Endothelial cell of umbilical vein (primary cell): ENCODE measurements at regions not wholly inside any gene's neighbourhood (a gene's known extent, or its start where the extent isn't known, plus 50 kb on each side); places are given as distances from the start of the nearest gene placed in this dataset.

ENCODE experiments used
- BruUV-seq: library from RNA; stranded (reverse); fragments of 400-500 nt; replicated peaks from 2 replicates; lab custom pipeline; 2021; lab: Mats Ljungman, UMichigan
- CTCF ChIA-PET: fragments of 300-600, 350-600 bp; sonication (Branson Sonifier 250); formaldehyde crosslinking; loops from one replicate; lab custom pipeline; 2021; ENCODE audit warnings: antibody characterized with exemption, inconsistent platforms; lab: Charles Lee
- POLR2A ChIA-PET: fragments of 300-600, 350-600 bp; sonication (Branson Sonifier 250); formaldehyde crosslinking; loops from one replicate; lab custom pipeline; 2021; ENCODE audit warnings: antibody characterized with exemption, inconsistent platforms; lab: Charles Lee
- DNase-seq: peaks from one replicate; pipeline ENCODE4 v3.0.0-alpha.2; 2011; ENCODE audit warnings: low read depth, low spot score
- FAIRE-seq: peaks from 2 replicates; lab custom pipeline; 2011; peaks lifted over from hg19 to GRCh38; lab: Jason Lieb, UNC
- H2AFZ ChIP-seq: 2 replicates; pipeline ENCODE4 v1.6.0; 2012; ENCODE audit warnings: low read depth, low read length, control low read depth, inconsistent platforms
- H3K27ac ChIP-seq: 2 replicates; pipeline ENCODE4 v1.5.1; 2011; ENCODE audit warnings: low read depth, mild to moderate bottlenecking, control low read depth, low read length, moderate library complexity; ENCODE audit not compliant: insufficient read depth
- H3K27me3 ChIP-seq, 2 experiments: 2 replicates each; pipeline versions ENCODE4 v1.6.0 to v1.6.1; 2011; ENCODE audit warnings: low read length in 2 of 2, mixed read lengths in 1 of 2; ENCODE audit not compliant: control insufficient read depth in 2 of 2, insufficient read depth in 2 of 2
- H3K36me3 ChIP-seq, 2 experiments: 2 replicates in 1 of 2; 3 replicates in 1 of 2; pipeline ENCODE4 v1.5.1; 2011; ENCODE audit warnings: low read length in 2 of 2, mild to moderate bottlenecking in 1 of 2, moderate library complexity in 1 of 2; ENCODE audit not compliant: control insufficient read depth in 2 of 2, insufficient read depth in 2 of 2; ENCODE audit errors: extremely low read depth in 1 of 2
- H3K4me1 ChIP-seq: 3 replicates; pipeline ENCODE4 v1.5.1; 2011; ENCODE audit warnings: mild to moderate bottlenecking, low read length; ENCODE audit not compliant: control insufficient read depth, insufficient read depth; ENCODE audit errors: extremely low read depth
- H3K4me2 ChIP-seq: 2 replicates; pipeline ENCODE4 v1.6.1; 2011; ENCODE audit warnings: low read length, control low read depth, mixed read lengths; ENCODE audit not compliant: insufficient read depth
- H3K4me3 ChIP-seq, 3 experiments: fragments of 200-600 bp in 1 of 3; sonication (generic), shearing (Covaris generic) in 1 of 3; replicated peaks in 1 of 3; 2 replicates each; pipeline ENCODE4 v1.5.1; 2011 to 2016; ENCODE audit warnings: control low read depth in 3 of 3, low read length in 3 of 3, mild to moderate bottlenecking in 2 of 3, inconsistent platforms in 1 of 3, low read depth in 1 of 3, moderate library complexity in 1 of 3; ENCODE audit not compliant: insufficient read depth in 1 of 3
- H3K79me2 ChIP-seq: 2 replicates; pipeline ENCODE4 v1.6.0; 2012; ENCODE audit warnings: low read length, inconsistent platforms; ENCODE audit not compliant: control insufficient read depth, insufficient read depth
- H3K9ac ChIP-seq: replicated peaks from 2 replicates; pipeline ENCODE3; 2011; ENCODE audit warnings: low read length, control low read depth; ENCODE audit not compliant: insufficient read depth; ENCODE audit errors: extremely low read depth
- H3K9me1 ChIP-seq: replicated peaks from 3 replicates; pipeline ENCODE4 v1.6.0; 2011; ENCODE audit warnings: mild to moderate bottlenecking, low read length; ENCODE audit not compliant: control insufficient read depth, insufficient read depth; ENCODE audit errors: extremely low read depth
- H3K9me3 ChIP-seq: replicated peaks from 2 replicates; pipeline ENCODE4 v1.5.1; 2012; ENCODE audit warnings: low read length, inconsistent platforms; ENCODE audit not compliant: control insufficient read depth, insufficient read depth
- H4K20me1 ChIP-seq: replicated peaks from 2 replicates; pipeline ENCODE3; 2011; ENCODE audit warnings: mild to moderate bottlenecking, low read length; ENCODE audit not compliant: control insufficient read depth, insufficient read depth; ENCODE audit errors: extremely low read depth
- CTCF ChIP-seq, 2 donors: IDR thresholded peaks; 1 replicate in 1 of 2; 2 replicates in 1 of 2; pipeline ENCODE4 v1.5.1; 2011; ENCODE audit warnings: low read length in 2 of 2, mild to moderate bottlenecking in 2 of 2, moderate library complexity in 2 of 2, control low read depth in 1 of 2, inconsistent platforms in 1 of 2, low read depth in 1 of 2; ENCODE audit not compliant: insufficient read depth in 1 of 2; ENCODE audit errors: extremely low read depth in 1 of 2
- EZH2 ChIP-seq: IDR thresholded peaks from 2 replicates; pipeline ENCODE4 v1.6.1; 2012; ENCODE audit warnings: borderline replicate concordance, low read depth, mild to moderate bottlenecking, moderate library complexity, low read length, inconsistent platforms; ENCODE audit not compliant: severe bottlenecking
- FOS ChIP-seq: IDR thresholded peaks from 2 replicates; pipeline ENCODE4 v1.6.1; 2011; ENCODE audit warnings: mild to moderate bottlenecking, low read length, moderate library complexity, borderline replicate concordance; ENCODE audit not compliant: insufficient read depth
- GATA2 ChIP-seq: IDR thresholded peaks from 2 replicates; pipeline ENCODE4 v1.7.0; 2011; ENCODE audit warnings: low read depth, mild to moderate bottlenecking, moderate library complexity, mixed read lengths, low read length; ENCODE audit not compliant: insufficient read length, insufficient read depth
- JUN ChIP-seq: IDR thresholded peaks from 2 replicates; pipeline ENCODE4 v1.6.1; 2011; ENCODE audit warnings: borderline replicate concordance, low read depth; ENCODE audit not compliant: insufficient read length, insufficient read depth
- MAX ChIP-seq: IDR thresholded peaks from 2 replicates; pipeline ENCODE4 v1.6.1; 2011; ENCODE audit not compliant: insufficient read depth, insufficient read length
- MYC ChIP-seq: IDR thresholded peaks from one replicate; pipeline ENCODE4 v1.6.1; 2011; ENCODE audit warnings: mild to moderate bottlenecking, low read depth, low read length
- POLR2A ChIP-seq: IDR thresholded peaks from 2 replicates; pipeline ENCODE4 v1.6.1; 2012; ENCODE audit warnings: low read depth, mild to moderate bottlenecking, control low read depth, low read length
- POLR2AphosphoS5 ChIP-seq: IDR thresholded peaks from 2 replicates; pipeline ENCODE4 v1.6.1; 2012; ENCODE audit warnings: low read depth, mild to moderate bottlenecking, control low read depth, low read length, moderate library complexity; ENCODE audit not compliant: insufficient read depth
- dilution Hi-C: fragments of 300-500 bp; cut with MboI; formaldehyde crosslinking; loops from one replicate; pipeline ENCODE4 v1.15.0; 2019; ENCODE audit warnings: low sequenced_read_pairs; ENCODE audit not compliant: extremely low pct_ligation_motif_present
- intact Hi-C: fragments of 100-400 bp; cut with micrococcal nuclease; formaldehyde crosslinking; loops from one replicate; pipeline ENCODE4 v1.10.0; 2022

- TF ChIP-seq POLR2A (no peak), JUN (no peak), CTCF (IDR thresholded peaks at IDR 0.05; ENCODE audit: extremely low read depth in 1 of 2, insufficient read depth in 1 of 2, low read depth in 1 of 2, low read length in 2 of 2) (no peak), MYC (no peak), FOS (no peak), GATA2 (no peak), MAX (no peak), EZH2 (no peak), POLR2AphosphoS5 (no peak)
- H2AFZ ChIP-seq, result no peak overlapping the region
- CTCF ChIA-PET, result no interaction called here
- no peaks in the 10 kb centered on the region for H3K36me3 ChIP-seq
- H3K4me2 ChIP-seq, result no peak overlapping the region
- H3K9ac ChIP-seq, result no peak overlapping the region
- no peaks in the 10 kb centered on the region for H3K9me1 ChIP-seq
- H3K4me1 ChIP-seq, result peaks cover 5% of the 10 kb centered on the region
- intact Hi-C loops (no loop called here), dilution Hi-C loops (no loop called here)
- DNase-seq (no peak), FAIRE-seq (no peak)
- no TSS peak for BruUV-seq
- H3K9me3 ChIP-seq, result no peaks in the 10 kb centered on the region
- POLR2A ChIA-PET, result no interaction called here
- H3K79me2 ChIP-seq, result no peaks in the 10 kb centered on the region
- no peak overlapping the region for H3K27ac ChIP-seq
- H3K27me3 ChIP-seq, result peaks cover 14 to 21% of the 10 kb centered on the region in 2 experiments
- H3K4me3 ChIP-seq, result no peak overlapping the region
- no peaks in the 10 kb centered on the region for H4K20me1 ChIP-seq
Measured at GRCh38 chr9:113709721-113710120, 166.4 kb upstream of the ZNF618 start.
